ENCODE measurements at regions not wholly inside any gene's neighbourhood (a gene's known extent, or its start where the extent isn't known, plus 50 kb on each side); places are given as distances from the start of the nearest gene placed in this dataset.

DNA sequence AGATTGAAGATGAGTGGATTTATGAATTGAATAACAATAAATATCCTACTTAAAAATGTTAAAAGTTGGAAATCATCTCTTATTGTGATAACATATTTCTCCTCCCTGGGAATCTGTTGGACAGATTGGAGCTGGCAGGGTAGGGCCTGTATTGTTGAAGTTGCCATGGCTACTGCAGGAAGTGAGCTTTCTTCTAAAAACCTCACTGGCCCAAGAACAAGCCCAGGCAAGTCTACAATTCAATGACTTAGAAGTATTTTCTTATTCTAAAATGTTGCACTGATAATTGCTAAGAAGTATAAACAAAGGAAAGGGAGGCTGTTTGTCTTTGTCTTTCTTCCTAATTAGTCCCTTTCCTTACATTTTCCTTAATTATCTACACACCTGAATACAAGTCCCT lies 112.1 kb downstream of the DLEU7 start:
- DNase-seq (no peak), ATAC-seq (ENCODE audit: low read depth) (no peak)
- POLR2A ChIA-PET: no interaction called here
- H3K9ac ChIP-seq (ENCODE audit: low read length): no peak overlapping the region
- H3K9me3 Mint-ChIP-seq (ENCODE audit: insufficient read depth): no peaks in the 10 kb centered on the region
- H3K27me3 Mint-ChIP-seq: no peaks in the 10 kb centered on the region
- H3K27ac ChIP-seq (ENCODE audit: low read length in 2 of 2): no peak overlapping the region
- no peak overlapping the region for H3K27ac Mint-ChIP-seq
- peaks cover 0 to 6% (median 3%) of the 10 kb centered on the region in 3 donors for H3K9me3 ChIP-seq (ENCODE audit: control extremely low read depth in 1 of 3, control insufficient read depth in 2 of 3, insufficient read depth in 1 of 3, low read length in 2 of 3)
- TF ChIP-seq, protein P1, sequence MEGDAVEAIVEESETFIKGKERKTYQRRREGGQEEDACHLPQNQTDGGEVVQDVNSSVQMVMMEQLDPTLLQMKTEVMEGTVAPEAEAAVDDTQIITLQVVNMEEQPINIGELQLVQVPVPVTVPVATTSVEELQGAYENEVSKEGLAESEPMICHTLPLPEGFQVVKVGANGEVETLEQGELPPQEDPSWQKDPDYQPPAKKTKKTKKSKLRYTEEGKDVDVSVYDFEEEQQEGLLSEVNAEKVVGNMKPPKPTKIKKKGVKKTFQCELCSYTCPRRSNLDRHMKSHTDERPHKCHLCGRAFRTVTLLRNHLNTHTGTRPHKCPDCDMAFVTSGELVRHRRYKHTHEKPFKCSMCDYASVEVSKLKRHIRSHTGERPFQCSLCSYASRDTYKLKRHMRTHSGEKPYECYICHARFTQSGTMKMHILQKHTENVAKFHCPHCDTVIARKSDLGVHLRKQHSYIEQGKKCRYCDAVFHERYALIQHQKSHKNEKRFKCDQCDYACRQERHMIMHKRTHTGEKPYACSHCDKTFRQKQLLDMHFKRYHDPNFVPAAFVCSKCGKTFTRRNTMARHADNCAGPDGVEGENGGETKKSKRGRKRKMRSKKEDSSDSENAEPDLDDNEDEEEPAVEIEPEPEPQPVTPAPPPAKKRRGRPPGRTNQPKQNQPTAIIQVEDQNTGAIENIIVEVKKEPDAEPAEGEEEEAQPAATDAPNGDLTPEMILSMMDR (IDR thresholded peaks at IDR 0.05): no peak
- no peak for TF ChIP-seq EZH2 (IDR thresholded peaks at IDR 0.05; ENCODE audit: borderline replicate concordance, insufficient read depth, low read depth, low read length, poor library complexity, severe bottlenecking)
- H3K79me2 ChIP-seq (ENCODE audit: control insufficient read depth, insufficient read depth, low read length): no peaks in the 10 kb centered on the region
- no peak overlapping the region for H3K4me3 Mint-ChIP-seq
- no peaks in the 10 kb centered on the region for H3K27me3 ChIP-seq (replicated peaks in 1 of 4; ENCODE audit: control extremely low read depth in 1 of 4, control insufficient read depth in 3 of 4, insufficient read depth in 4 of 4, low read length in 3 of 4)
- H3K4me1 Mint-ChIP-seq: peaks cover 13% of the 10 kb centered on the region
- CTCF ChIA-PET: no interaction called here
- no peak overlapping the region for H3K4me3 ChIP-seq (ENCODE audit: control extremely low read depth in 1 of 5, extremely low read depth in 1 of 5, insufficient read depth in 1 of 5, low read depth in 2 of 5, low read length in 4 of 5)
- intact Hi-C loops (cut with micrococcal nuclease): no loop called here
- no peak overlapping the region for H2AFZ ChIP-seq (ENCODE audit: insufficient read depth, low read depth, low read length, poor library complexity, severe bottlenecking)
- H3K36me3 ChIP-seq (replicated peaks in 1 of 2; ENCODE audit: control extremely low read depth in 1 of 2, control insufficient read depth in 1 of 2, extremely low read depth in 1 of 2, insufficient read depth in 2 of 2, low read length in 1 of 2): no peaks in the 10 kb centered on the region
- H3K4me2 ChIP-seq (replicated peaks; ENCODE audit: low read depth, low read length, poor library complexity, severe bottlenecking): no peak overlapping the region
- peaks cover 10 to 12% of the 10 kb centered on the region in 2 donors for H3K4me1 ChIP-seq (ENCODE audit: control insufficient read depth in 2 of 2, insufficient read depth in 2 of 2, low read length in 2 of 2)
- no peaks in the 10 kb centered on the region for H4K20me1 ChIP-seq (ENCODE audit: control insufficient read depth, insufficient read depth, low read length, poor library complexity, severe bottlenecking)

DNA sequence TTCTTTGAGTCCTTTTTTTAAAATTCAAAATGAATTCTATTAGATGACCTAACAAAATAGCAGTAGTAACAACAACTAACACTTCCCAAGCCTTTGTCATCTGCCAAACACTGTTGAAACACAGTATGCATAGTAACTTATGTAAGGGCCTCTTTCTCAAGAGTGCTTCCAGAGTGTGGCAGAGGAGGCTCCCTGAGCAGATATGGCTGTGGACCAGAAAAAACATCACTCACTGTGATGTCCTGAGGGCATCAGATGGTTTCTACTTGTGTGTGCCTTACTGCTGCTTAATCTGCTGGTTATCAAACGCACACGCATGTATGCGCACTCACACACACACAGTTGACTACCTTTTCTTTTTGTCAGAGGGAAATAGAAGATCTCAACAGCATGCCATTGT lies 110.8 kb downstream of the DLEU7 start:
- Histone ChIP-seq H3K9me3 (ENCODE audit: control extremely low read depth in 1 of 3, control insufficient read depth in 2 of 3, insufficient read depth in 1 of 3, low read length in 2 of 3) (peaks cover 0 to 6% (median 3%) of the 10 kb centered on the region in 3 donors), H3K4me2 (replicated peaks; ENCODE audit: low read depth, low read length, poor library complexity, severe bottlenecking) (no peak overlapping the region), H3K79me2 (ENCODE audit: control insufficient read depth, insufficient read depth, low read length) (no peaks in the 10 kb centered on the region), H3K4me1 (ENCODE audit: control insufficient read depth in 2 of 2, insufficient read depth in 2 of 2, low read length in 2 of 2) (no peaks in the 10 kb centered on the region), H4K20me1 (ENCODE audit: control insufficient read depth, insufficient read depth, low read length, poor library complexity, severe bottlenecking) (no peaks in the 10 kb centered on the region), H3K27ac (ENCODE audit: low read length in 2 of 2) (no peak overlapping the region), H2AFZ (ENCODE audit: insufficient read depth, low read depth, low read length, poor library complexity, severe bottlenecking) (no peak overlapping the region), H3K27me3 (replicated peaks in 1 of 4; ENCODE audit: control extremely low read depth in 1 of 4, control insufficient read depth in 3 of 4, insufficient read depth in 4 of 4, low read length in 3 of 4) (no peaks in the 10 kb centered on the region), H3K9ac (ENCODE audit: low read length) (no peak overlapping the region), H3K36me3 (replicated peaks in 1 of 2; ENCODE audit: control extremely low read depth in 1 of 2, control insufficient read depth in 1 of 2, extremely low read depth in 1 of 2, insufficient read depth in 2 of 2, low read length in 1 of 2) (no peaks in the 10 kb centered on the region), H3K4me3 (ENCODE audit: control extremely low read depth in 1 of 5, extremely low read depth in 1 of 5, insufficient read depth in 1 of 5, low read depth in 2 of 5, low read length in 4 of 5) (no peak overlapping the region)
- CTCF ChIA-PET: interaction anchor here (0.6 to 1.1 kb wide), 2 partner anchors 28 to 50 kb away, joined by 3 read pairs; no protein-coding TSS in a partner anchor
- Mint-ChIP-seq H3K4me1 (no peaks in the 10 kb centered on the region), H3K9me3 (ENCODE audit: insufficient read depth) (no peaks in the 10 kb centered on the region), H3K27ac (no peak overlapping the region), H3K27me3 (no peaks in the 10 kb centered on the region), H3K4me3 (no peak overlapping the region)
- POLR2A ChIA-PET: no interaction called here
- ATAC-seq (ENCODE audit: low read depth): no peak
- intact Hi-C loops (cut with micrococcal nuclease): no loop called here
- no CpG with 5 or more reads among the region's 3 CpGs for WGBS (ENCODE audit: insufficient coverage)
- no peak for DNase-seq
- TF ChIP-seq, protein P1 (IDR thresholded peaks at IDR 0.05): no peak
- no peak for TF ChIP-seq EZH2 (IDR thresholded peaks at IDR 0.05; ENCODE audit: borderline replicate concordance, insufficient read depth, low read depth, low read length, poor library complexity, severe bottlenecking)
